GM12873 (cell line): ENCODE measurements at regions not wholly inside any gene's neighbourhood (a gene's known extent, or its start where the extent isn't known, plus 50 kb on each side); places are given as distances from the start of the nearest gene placed in this dataset.

Source experiments
- CTCF ChIP-seq: IDR thresholded peaks from 2 replicates; pipeline ENCODE4 v1.5.1; 2012; ENCODE audit warnings: low read depth, mild to moderate bottlenecking, moderate library complexity, low read length, control low read depth; ENCODE audit not compliant: insufficient read depth; ENCODE audit errors: missing control alignments

DNA sequence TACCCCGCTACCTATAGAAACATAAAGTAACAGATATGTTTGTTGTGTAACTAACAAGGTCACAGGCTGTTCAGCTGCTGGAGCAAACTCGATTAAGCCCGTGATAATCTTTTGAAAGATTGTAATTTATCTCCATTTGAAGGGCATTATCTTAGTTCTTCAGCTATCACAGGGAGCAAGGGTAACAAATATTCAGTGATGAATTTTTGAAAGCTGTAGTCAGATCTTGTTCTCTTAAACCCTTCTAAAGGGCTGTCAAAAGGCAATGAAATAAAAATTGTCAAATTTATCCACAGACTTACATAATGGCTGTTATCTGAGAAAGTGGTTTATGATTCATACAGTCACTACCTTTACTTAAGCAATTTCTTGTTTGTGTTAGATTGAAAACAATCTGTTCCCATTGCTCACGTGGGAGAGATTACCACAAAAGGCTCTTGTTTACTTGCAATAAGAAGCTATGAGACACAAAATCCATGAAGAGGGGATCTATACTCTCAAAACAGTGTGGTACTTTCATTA, 78.3 kb upstream of the ZNF608 start:
- TF ChIP-seq CTCF, result no peak

DNA sequence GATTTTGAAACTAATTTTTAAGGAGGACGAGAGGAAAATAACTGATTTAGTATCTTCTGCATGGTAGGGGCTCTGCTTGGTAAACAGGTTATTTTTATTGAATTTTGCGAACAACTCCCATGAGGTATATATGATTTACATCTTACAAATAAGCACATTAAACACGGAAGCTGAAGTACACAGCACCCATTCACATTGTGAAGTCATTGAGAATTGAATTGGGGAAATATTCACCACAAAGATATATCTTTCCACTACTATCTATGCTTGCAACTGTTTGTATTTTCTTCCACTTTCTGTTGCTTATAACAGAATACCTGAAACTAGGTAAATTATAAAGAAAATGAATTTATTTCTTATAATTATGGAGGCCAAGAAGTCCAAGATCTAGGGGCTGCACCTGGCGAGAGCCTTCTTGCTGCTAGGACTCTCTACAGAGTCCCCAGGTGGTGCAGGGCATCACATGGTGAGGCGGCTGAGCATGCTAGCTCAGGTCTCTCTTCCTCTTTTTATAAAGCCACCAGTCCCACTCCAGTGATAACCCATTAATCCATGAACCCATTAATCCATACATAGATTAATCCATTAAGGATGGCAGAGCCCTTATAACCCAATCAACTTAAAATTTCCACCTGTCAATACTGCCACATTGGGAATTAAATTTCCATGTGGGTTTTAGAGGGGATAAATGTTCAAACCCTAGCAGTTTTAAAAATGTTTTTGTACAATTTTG, 79.0 kb upstream of the ZNF608 start:
- TF ChIP-seq CTCF, result no peak

DNA sequence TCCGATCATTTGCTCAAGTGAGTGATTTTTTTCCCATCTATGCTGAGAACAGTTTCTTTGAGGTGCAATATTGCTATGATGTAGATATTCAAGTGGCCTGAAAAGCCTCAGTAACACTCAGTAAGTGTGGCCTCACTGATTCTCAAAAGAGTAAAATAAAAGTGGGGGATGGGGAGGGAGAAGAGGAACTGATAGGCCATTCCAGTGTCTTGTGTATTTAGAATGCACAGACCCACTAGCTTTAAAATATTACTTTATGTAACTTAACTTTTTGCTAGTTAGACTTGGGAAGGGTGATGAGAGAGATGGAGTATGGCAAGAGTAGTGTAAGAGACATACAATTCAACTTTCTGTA, 79.5 kb upstream of the ZNF608 start:
- TF ChIP-seq CTCF, result no peak

- no peak for TF ChIP-seq CTCF
Observed at GRCh38 chr5:124828731-124829234, 82.3 kb upstream of the ZNF608 start.

DNA sequence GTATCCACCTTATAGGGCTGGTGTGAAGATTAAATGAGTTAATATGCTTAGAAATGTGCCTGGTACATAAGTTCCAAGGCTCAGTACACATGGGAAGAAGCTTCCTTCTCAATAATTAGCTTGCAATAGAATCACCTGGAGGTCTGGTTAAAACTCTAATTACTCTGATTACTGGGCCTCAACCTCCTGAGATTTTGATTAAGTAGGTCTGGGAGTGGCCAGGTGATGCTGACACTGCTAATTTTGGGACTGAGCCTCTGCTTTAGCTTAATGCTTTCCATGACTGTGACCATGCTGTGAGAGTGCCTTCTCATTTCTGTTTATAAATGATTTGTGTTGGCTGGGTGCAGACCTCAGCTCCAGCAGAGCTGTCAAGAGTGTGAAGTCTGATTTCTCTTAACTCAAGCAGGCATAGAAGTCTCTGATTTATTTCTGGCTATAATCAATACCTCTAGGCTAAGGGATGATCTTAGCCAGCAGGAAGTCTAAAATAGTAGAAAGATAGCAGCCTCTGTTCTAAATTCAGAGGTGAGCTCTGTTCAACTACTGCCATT, 85.3 kb upstream of the ZNF608 start:
- no peak for TF ChIP-seq CTCF

GRCh38 chr5:124832510-124832909, 86.1 kb upstream of the ZNF608 start:
- no peak for TF ChIP-seq CTCF

DNA sequence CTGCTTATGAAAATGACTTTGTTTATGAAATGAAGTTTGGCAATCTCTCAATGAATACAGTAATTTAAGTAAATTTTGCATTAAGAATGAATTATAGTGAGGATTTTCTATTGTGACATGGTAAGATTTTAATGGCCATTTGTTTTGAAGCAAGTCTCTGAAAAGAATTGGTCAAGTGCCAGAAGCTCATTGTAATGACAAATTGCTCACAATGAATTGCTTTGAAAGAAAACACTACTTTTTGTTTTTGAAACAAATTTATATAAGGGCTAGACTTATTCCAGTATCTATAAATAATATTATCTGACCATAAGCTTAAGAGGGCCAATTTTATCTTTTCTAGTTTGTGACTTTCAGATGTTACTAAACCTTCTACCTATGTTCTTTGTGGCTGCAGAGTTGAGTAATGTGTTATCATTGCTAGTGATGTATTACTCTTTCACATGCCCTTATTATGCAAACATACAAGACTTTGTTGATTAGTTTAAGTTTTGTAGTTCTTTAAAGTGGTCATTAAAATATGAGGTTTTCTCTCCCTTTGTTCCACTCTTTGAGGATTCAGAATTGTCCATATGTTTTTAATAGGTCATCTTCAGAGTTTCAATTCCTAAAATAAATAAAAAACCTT, 93.0 kb upstream of the ZNF608 start:
- no peak for TF ChIP-seq CTCF
